Spleen (tissue), 11 donors: ENCODE measurements at regions not wholly inside any gene's neighbourhood (a gene's known extent, or its start where the extent isn't known, plus 50 kb on each side); places are given as distances from the start of the nearest gene placed in this dataset.

ENCODE experiments used
- DNase-seq: peaks from one replicate; pipeline ENCODE4 v3.0.0-alpha.2; 2020
- H3K27ac ChIP-seq, 8 donors: fragments of 200-600 bp; sonication (generic) in 7 of 8; 1 replicate in 4 of 8; 2 replicates in 4 of 8; pipeline versions ENCODE4 v1.5.0 to v1.8.0; 2016 to 2021; ENCODE audit warnings: inconsistent platforms in 4 of 8, mild to moderate bottlenecking in 4 of 8, moderate library complexity in 1 of 8
- H3K27me3 ChIP-seq, 7 donors: fragments of 200-600 bp; sonication (generic) in 6 of 7; replicated peaks in 1 of 7; 1 replicate in 4 of 7; 2 replicates in 3 of 7; pipeline versions ENCODE4 v1.5.0 to v1.8.0; 2016 to 2021; ENCODE audit warnings: inconsistent platforms in 3 of 7, mild to moderate bottlenecking in 1 of 7
- H3K36me3 ChIP-seq, 6 donors: fragments of 200-600 bp; sonication (generic) in 5 of 6; 1 replicate in 4 of 6; 2 replicates in 2 of 6; pipeline versions ENCODE4 v1.5.0 to v1.8.0; 2016 to 2021; ENCODE audit warnings: inconsistent platforms in 2 of 6
- H3K4me1 ChIP-seq, 6 donors: fragments of 200-600 bp; sonication (generic) in 5 of 6; 1 replicate in 3 of 6; 2 replicates in 3 of 6; pipeline versions ENCODE4 v1.5.0 to v1.8.0; 2016 to 2021; ENCODE audit warnings: inconsistent platforms in 3 of 6
- H3K4me3 ChIP-seq, 8 donors: fragments of 200-600 bp; sonication (generic) in 7 of 8; 1 replicate in 4 of 8; 2 replicates in 4 of 8; pipeline versions ENCODE4 v1.5.0 to v1.8.0; 2016 to 2021; ENCODE audit warnings: inconsistent platforms in 4 of 8, mild to moderate bottlenecking in 4 of 8, moderate library complexity in 2 of 8
- H3K9me3 ChIP-seq, 8 donors: fragments of 200-600 bp; sonication (generic) in 7 of 8; 1 replicate in 4 of 8; 2 replicates in 4 of 8; pipeline versions ENCODE4 v1.5.0 to v1.8.0; 2016 to 2021; ENCODE audit warnings: inconsistent platforms in 4 of 8
- CTCF ChIP-seq, 11 experiments: fragments of 200-600 bp in 7 of 11; fragments of 450-650 bp in 4 of 11; sonication (generic) in 4 of 11; IDR thresholded peaks in 8 of 11; conservative IDR thresholded peaks in 3 of 11; 1 replicate in 7 of 11; 2 replicates in 4 of 11; pipeline versions ENCODE4 v1.4.0 to v1.8.0; 2016 to 2021; ENCODE audit warnings: antibody characterized with exemption in 11 of 11, inconsistent platforms in 4 of 11, mild to moderate bottlenecking in 1 of 11
- POLR2A ChIP-seq, 3 donors: fragments of 450-650 bp; IDR thresholded peaks; one replicate each; pipeline ENCODE4 v1.5.1; 2017; ENCODE audit warnings: antibody characterized with exemption in 3 of 3, mild to moderate bottlenecking in 1 of 3
- POLR2AphosphoS5 ChIP-seq, 3 donors: sonication (generic); formaldehyde crosslinking; IDR thresholded peaks; one replicate each; pipeline ENCODE4 v1.5.1; 2017; ENCODE audit warnings: antibody characterized with exemption in 3 of 3
- WGBS, 5 donors: extraction: QIAGEN DNeasy Blood & Tissue Kit in 3 of 5; methylation state at CpG; one replicate each; pipeline versions ENCODE4 v1.1.5 to v1.1.7; 2013 to 2018; 5-methylcytosine and 5-hydroxymethylcytosine counted together
- intact Hi-C: fragments of 100-400 bp; cut with DNase I; formaldehyde crosslinking; loops from one replicate; pipeline ENCODE4 v1.15.0; 2023; ENCODE audit warnings: low total_unique reads
- donor health status: healthy with polysubstance abuse.
- donor health status: DM: no; HTN: no; CAD: no; lungs with moderate emphysema.
- donor health status: DM: no; HTN: no; CAD: no.
- donor health status: Bipolar disorder and iron deficiency.
- donor health status: healthy.
- donor health status: DM: no; HTN: no; CAD: no.
- donor health status: DM: yes; HTN: yes; CAD: no.

- 65 to 82% (median 73%) methylated on average over 1 of the region's 1 CpG for WGBS, 5 donors
- no peak for TF ChIP-seq POLR2A (IDR thresholded peaks at IDR 0.05)
- no peak for TF ChIP-seq CTCF (IDR thresholded peaks at IDR 0.05 in 8 of 11, conservative IDR thresholded peaks at IDR 0.05 in 3 of 11)
- no peak for TF ChIP-seq POLR2AphosphoS5 (IDR thresholded peaks at IDR 0.05)
- H3K36me3 ChIP-seq: no peaks in the 10 kb centered on the region
- H3K4me3 ChIP-seq: no peak overlapping the region
- intact Hi-C loops: no loop called here
- H3K27me3 ChIP-seq: no peaks in the 10 kb centered on the region
- peaks cover 0 to 7% (median 0%) of the 10 kb centered on the region in 8 donors for H3K9me3 ChIP-seq
- no peak for DNase-seq
- H3K4me1 ChIP-seq: no peaks in the 10 kb centered on the region
- H3K27ac ChIP-seq: no peak overlapping the region
Measured at GRCh38 chr6:62354261-62354660, 68.2 kb upstream of the KHDRBS2 start.

- Histone ChIP-seq H3K27me3 (no peaks in the 10 kb centered on the region), H3K9me3 (peaks cover 0 to 7% (median 0%) of the 10 kb centered on the region in 8 donors), H3K4me1 (no peaks in the 10 kb centered on the region), H3K27ac (no peak overlapping the region), H3K36me3 (no peaks in the 10 kb centered on the region), H3K4me3 (no peak overlapping the region)
- no peak for TF ChIP-seq CTCF (IDR thresholded peaks at IDR 0.05 in 8 of 11, conservative IDR thresholded peaks at IDR 0.05 in 3 of 11)
- no peak for TF ChIP-seq POLR2AphosphoS5 (IDR thresholded peaks at IDR 0.05)
- no peak for TF ChIP-seq POLR2A (IDR thresholded peaks at IDR 0.05)
- WGBS, 5 donors: 61 to 73% (median 66%) methylated on average over 5 of the region's 5 CpGs
- peak; percentile 61 for DNase-seq
- intact Hi-C loops: no loop called here
Measured at GRCh38 chr6:62345962-62346689, 60.1 kb upstream of the KHDRBS2 start.

GRCh38 chr6:62345446-62345845 is 59.4 kb upstream of the KHDRBS2 start:
- no peak for TF ChIP-seq POLR2AphosphoS5 (IDR thresholded peaks at IDR 0.05)
- no peak for TF ChIP-seq POLR2A (IDR thresholded peaks at IDR 0.05)
- no peak for TF ChIP-seq CTCF (IDR thresholded peaks at IDR 0.05 in 8 of 11, conservative IDR thresholded peaks at IDR 0.05 in 3 of 11)
- H3K4me3 ChIP-seq: no peak overlapping the region
- peaks cover 0 to 7% (median 0%) of the 10 kb centered on the region in 8 donors for H3K9me3 ChIP-seq
- no peaks in the 10 kb centered on the region for H3K36me3 ChIP-seq
- no peak overlapping the region for H3K27ac ChIP-seq
- H3K27me3 ChIP-seq: no peaks in the 10 kb centered on the region
- 72 to 95% (median 88%) methylated on average over 7 of the region's 7 CpGs for WGBS, 5 donors
- intact Hi-C loops: no loop called here
- H3K4me1 ChIP-seq: no peaks in the 10 kb centered on the region
- peak; percentile 27 for DNase-seq

GRCh38 chr6:62344850-62345249 is 58.8 kb upstream of the KHDRBS2 start:
- Histone ChIP-seq H3K27ac (no peak overlapping the region), H3K9me3 (peaks cover 0 to 7% (median 0%) of the 10 kb centered on the region in 8 donors), H3K27me3 (no peaks in the 10 kb centered on the region), H3K4me3 (no peak overlapping the region), H3K4me1 (no peaks in the 10 kb centered on the region), H3K36me3 (no peaks in the 10 kb centered on the region)
- TF ChIP-seq CTCF (IDR thresholded peaks at IDR 0.05 in 8 of 11, conservative IDR thresholded peaks at IDR 0.05 in 3 of 11) (no peak), POLR2A (IDR thresholded peaks at IDR 0.05) (no peak), POLR2AphosphoS5 (IDR thresholded peaks at IDR 0.05) (no peak)
- 68 to 87% (median 81%) methylated on average over 2 to 3 of the region's 3 CpGs for WGBS, 5 donors
- DNase-seq: peak; percentile 32
- intact Hi-C loops: no loop called here
